ENCODE measurements at regions not wholly inside any gene's neighbourhood (a gene's known extent, or its start where the extent isn't known, plus 50 kb on each side); places are given as distances from the start of the nearest gene placed in this dataset.

- H3K36me3 ChIP-seq, result no peaks in the 10 kb centered on the region
- intact Hi-C loops (cut with DNase I), result no loop called here
- no peaks in the 10 kb centered on the region for H3K9me3 ChIP-seq
- no peaks in the 10 kb centered on the region for H3K27me3 ChIP-seq
- DNase-seq (ENCODE audit: extremely low spot score), result peak; percentile 82
- peak overlapping the region; percentile 78 to 84 (median 82) for H3K27ac ChIP-seq (replicated peaks in 1 of 4)
- 96% methylated on average over 10 of the region's 14 CpGs for WGBS
- no peak for TF ChIP-seq POLR2A (IDR thresholded peaks at IDR 0.05; ENCODE audit: low read depth)
- TF ChIP-seq POLR2AphosphoS5 (IDR thresholded peaks at IDR 0.05), result no peak
- no peak for TF ChIP-seq EP300 (IDR thresholded peaks at IDR 0.05)
- TF ChIP-seq, protein P1, sequence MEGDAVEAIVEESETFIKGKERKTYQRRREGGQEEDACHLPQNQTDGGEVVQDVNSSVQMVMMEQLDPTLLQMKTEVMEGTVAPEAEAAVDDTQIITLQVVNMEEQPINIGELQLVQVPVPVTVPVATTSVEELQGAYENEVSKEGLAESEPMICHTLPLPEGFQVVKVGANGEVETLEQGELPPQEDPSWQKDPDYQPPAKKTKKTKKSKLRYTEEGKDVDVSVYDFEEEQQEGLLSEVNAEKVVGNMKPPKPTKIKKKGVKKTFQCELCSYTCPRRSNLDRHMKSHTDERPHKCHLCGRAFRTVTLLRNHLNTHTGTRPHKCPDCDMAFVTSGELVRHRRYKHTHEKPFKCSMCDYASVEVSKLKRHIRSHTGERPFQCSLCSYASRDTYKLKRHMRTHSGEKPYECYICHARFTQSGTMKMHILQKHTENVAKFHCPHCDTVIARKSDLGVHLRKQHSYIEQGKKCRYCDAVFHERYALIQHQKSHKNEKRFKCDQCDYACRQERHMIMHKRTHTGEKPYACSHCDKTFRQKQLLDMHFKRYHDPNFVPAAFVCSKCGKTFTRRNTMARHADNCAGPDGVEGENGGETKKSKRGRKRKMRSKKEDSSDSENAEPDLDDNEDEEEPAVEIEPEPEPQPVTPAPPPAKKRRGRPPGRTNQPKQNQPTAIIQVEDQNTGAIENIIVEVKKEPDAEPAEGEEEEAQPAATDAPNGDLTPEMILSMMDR (IDR thresholded peaks at IDR 0.05), result no peak
- H3K4me1 ChIP-seq, result peaks cover 11 to 57% (median 52%) of the 10 kb centered on the region in 4 donors
- no peak overlapping the region for H3K4me3 ChIP-seq
Observed at GRCh38 chr12:94834036-94834625, 169.4 kb downstream of the NDUFA12 start.

- H3K27ac ChIP-seq (replicated peaks in 1 of 4), result peak overlapping the region; percentile 78 to 84 (median 82)
- peaks cover 11 to 57% (median 52%) of the 10 kb centered on the region in 4 donors for H3K4me1 ChIP-seq
- peak; percentile 90 for DNase-seq (ENCODE audit: extremely low spot score)
- intact Hi-C loops (cut with DNase I), result no loop called here
- no peaks in the 10 kb centered on the region for H3K27me3 ChIP-seq
- TF ChIP-seq POLR2AphosphoS5 (IDR thresholded peaks at IDR 0.05), result peak; percentile 3 to 17
- no peak for TF ChIP-seq EP300 (IDR thresholded peaks at IDR 0.05)
- H3K4me3 ChIP-seq, result peak overlapping the region in 3 of 4 donors; percentile 14 to 19 (median 16)
- no peaks in the 10 kb centered on the region for H3K9me3 ChIP-seq
- H3K36me3 ChIP-seq, result no peaks in the 10 kb centered on the region
- WGBS, result 54% methylated on average over 15 of the region's 15 CpGs
Observed at GRCh38 chr12:94832780-94833681, 170.5 kb downstream of the NDUFA12 start.

- H3K9me3 ChIP-seq, result no peaks in the 10 kb centered on the region
- no peak for DNase-seq (ENCODE audit: extremely low spot score)
- 79% methylated on average over 3 of the region's 3 CpGs for WGBS
- H3K4me3 ChIP-seq, result no peak overlapping the region
- H3K4me1 ChIP-seq, result peaks cover 11 to 54% (median 52%) of the 10 kb centered on the region in 4 donors
- H3K36me3 ChIP-seq, result no peaks in the 10 kb centered on the region
- no peaks in the 10 kb centered on the region for H3K27me3 ChIP-seq
- H3K27ac ChIP-seq (replicated peaks in 1 of 4), result peak overlapping the region; percentile 78 to 84 (median 82)
- intact Hi-C loops (cut with DNase I), result no loop called here
- TF ChIP-seq, protein P1 (IDR thresholded peaks at IDR 0.05), result no peak
- TF ChIP-seq POLR2A (IDR thresholded peaks at IDR 0.05; ENCODE audit: low read depth) (no peak), EP300 (IDR thresholded peaks at IDR 0.05) (no peak), POLR2AphosphoS5 (IDR thresholded peaks at IDR 0.05) (no peak)
Observed at GRCh38 chr12:94832105-94832504, 171.4 kb downstream of the NDUFA12 start.

DNA sequence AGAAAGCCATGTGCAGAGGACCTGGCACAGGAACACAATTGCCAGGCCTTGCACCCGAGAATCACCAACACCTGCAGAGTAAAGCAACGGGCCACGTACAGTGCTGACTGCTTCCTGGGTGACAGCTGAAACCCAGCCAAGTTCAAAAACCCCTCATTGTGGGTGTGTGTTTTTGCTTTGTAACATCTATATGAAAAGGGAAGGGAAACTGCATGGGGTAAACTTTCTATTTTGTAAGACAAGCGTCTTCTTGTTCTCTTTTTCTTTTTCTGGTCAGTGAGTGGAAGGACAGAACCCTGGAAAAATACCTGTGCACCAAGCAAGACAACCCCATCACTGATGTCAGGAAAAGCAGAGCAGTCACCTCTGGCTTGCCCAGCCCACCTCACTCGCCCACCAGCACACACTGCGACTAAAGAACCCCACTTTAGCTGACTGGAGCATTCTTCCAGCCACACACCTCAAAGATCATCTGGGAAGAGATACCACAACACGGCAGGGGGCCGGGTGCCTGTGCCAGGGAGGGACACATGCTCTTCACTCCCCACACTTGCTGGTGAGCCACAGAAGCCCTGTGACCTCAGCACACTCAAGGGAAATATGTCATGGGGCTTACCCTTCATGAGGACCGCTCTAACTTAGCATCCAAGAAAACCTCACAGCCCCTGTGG is 172.3 kb downstream of the NDUFA12 start:
- H3K27ac ChIP-seq (replicated peaks in 1 of 4), result peak overlapping the region; percentile 78 to 84 (median 82)
- intact Hi-C loops (cut with DNase I), result no loop called here
- H3K27me3 ChIP-seq, result no peaks in the 10 kb centered on the region
- no peak overlapping the region for H3K4me3 ChIP-seq
- no peaks in the 10 kb centered on the region for H3K9me3 ChIP-seq
- H3K36me3 ChIP-seq, result no peaks in the 10 kb centered on the region
- WGBS, result 80% methylated on average over 6 of the region's 9 CpGs
- TF ChIP-seq POLR2A (IDR thresholded peaks at IDR 0.05; ENCODE audit: low read depth) (no peak), EP300 (IDR thresholded peaks at IDR 0.05) (no peak), POLR2AphosphoS5 (IDR thresholded peaks at IDR 0.05) (no peak)
- TF ChIP-seq, protein P1 (IDR thresholded peaks at IDR 0.05), result no peak
- peak; percentile 66 for DNase-seq (ENCODE audit: extremely low spot score)
- H3K4me1 ChIP-seq, result peaks cover 11 to 49% (median 48%) of the 10 kb centered on the region in 4 donors

- DNase-seq (ENCODE audit: extremely low spot score), result peak; percentile 5
- 77% methylated on average over 1 of the region's 1 CpG for WGBS
- H3K4me1 ChIP-seq, result peaks cover 11 to 49% (median 48%) of the 10 kb centered on the region in 4 donors
- TF ChIP-seq POLR2AphosphoS5 (IDR thresholded peaks at IDR 0.05) (no peak), EP300 (IDR thresholded peaks at IDR 0.05) (no peak), POLR2A (IDR thresholded peaks at IDR 0.05; ENCODE audit: low read depth) (no peak)
- TF ChIP-seq, protein P1 (IDR thresholded peaks at IDR 0.05), result no peak
- peak overlapping the region in 1 of 4 donors; percentile 80 for H3K27ac ChIP-seq (replicated peaks in 1 of 4)
- H3K27me3 ChIP-seq, result no peaks in the 10 kb centered on the region
- intact Hi-C loops (cut with DNase I), result no loop called here
- H3K9me3 ChIP-seq, result no peaks in the 10 kb centered on the region
- no peaks in the 10 kb centered on the region for H3K36me3 ChIP-seq
- no peak overlapping the region for H3K4me3 ChIP-seq
Observed at GRCh38 chr12:94829552-94829951, 173.9 kb downstream of the NDUFA12 start.

Data from esophagus muscularis mucosa (tissue), 4 donors.